NK-92 treated with Interleukin-12 subunit alpha and Interleukin-12 subunit beta, amount 100 ng/mL, for 24 hours (cell line): ENCODE measurements at regions not wholly inside any gene's neighbourhood (a gene's known extent, or its start where the extent isn't known, plus 50 kb on each side); places are given as distances from the start of the nearest gene placed in this dataset.
"Not testable (repeated sequence)": the region's sequence is repeated elsewhere in the genome, so short reads cannot be mapped to it uniquely, and the experiment has no call there.

Experiments
- DNase-seq: peaks from one replicate; lab custom pipeline; 2025; lab: John Stamatoyannopoulos, UW

- no peak for DNase-seq
Observed at GRCh38 chr7:155950898-155951553, 138.8 kb upstream of the SHH start.

GRCh38 chr7:155948845-155949244, 136.6 kb upstream of the SHH start:
- DNase-seq: no peak

GRCh38 chr7:155948423-155948822, 136.2 kb upstream of the SHH start:
- no peak for DNase-seq

- DNase-seq: no peak
Observed at GRCh38 chr7:155947051-155947450, 134.8 kb upstream of the SHH start.

GRCh38 chr7:155945670-155946325, 133.5 kb upstream of the SHH start:
- no peak for DNase-seq

- DNase-seq: peak; percentile 37
Observed at GRCh38 chr7:155944901-155945300, 132.6 kb upstream of the SHH start.

GRCh38 chr7:155943251-155943899, 131.1 kb upstream of the SHH start:
- DNase-seq: no peak

- no peak for DNase-seq
Observed at GRCh38 chr7:155942226-155942950, 130.1 kb upstream of the SHH start.

- DNase-seq: no peak
Observed at GRCh38 chr7:155941688-155942087, 129.4 kb upstream of the SHH start.

- DNase-seq: no peak
Observed at GRCh38 chr7:155939350-155939749, 127.1 kb upstream of the SHH start.

- no peak for DNase-seq
Observed at GRCh38 chr7:155938129-155938528, 125.9 kb upstream of the SHH start.

GRCh38 chr7:155935726-155936125, 123.5 kb upstream of the SHH start:
- DNase-seq: no peak

GRCh38 chr7:155935005-155935557, 122.8 kb upstream of the SHH start:
- no peak for DNase-seq

GRCh38 chr7:155932324-155932723, 120.1 kb upstream of the SHH start:
- DNase-seq: not testable (repeated sequence)

- no peak for DNase-seq
Observed at GRCh38 chr7:155931396-155932085, 119.3 kb upstream of the SHH start.

- DNase-seq: no peak
Observed at GRCh38 chr7:155930527-155930926, 118.3 kb upstream of the SHH start.

- DNase-seq: no peak
Observed at GRCh38 chr7:155930061-155930460, 117.8 kb upstream of the SHH start.

- DNase-seq: no peak
Observed at GRCh38 chr7:155928583-155928982, 116.3 kb upstream of the SHH start.

GRCh38 chr7:155927905-155928304, 115.6 kb upstream of the SHH start:
- DNase-seq: no peak

GRCh38 chr7:155925682-155926081, 113.4 kb upstream of the SHH start:
- no peak for DNase-seq

GRCh38 chr7:155922067-155922816, 110.0 kb upstream of the SHH start:
- DNase-seq: no peak
